ENCODE measurements at regions not wholly inside any gene's neighbourhood (a gene's known extent, or its start where the extent isn't known, plus 50 kb on each side); places are given as distances from the start of the nearest gene placed in this dataset.

DNA sequence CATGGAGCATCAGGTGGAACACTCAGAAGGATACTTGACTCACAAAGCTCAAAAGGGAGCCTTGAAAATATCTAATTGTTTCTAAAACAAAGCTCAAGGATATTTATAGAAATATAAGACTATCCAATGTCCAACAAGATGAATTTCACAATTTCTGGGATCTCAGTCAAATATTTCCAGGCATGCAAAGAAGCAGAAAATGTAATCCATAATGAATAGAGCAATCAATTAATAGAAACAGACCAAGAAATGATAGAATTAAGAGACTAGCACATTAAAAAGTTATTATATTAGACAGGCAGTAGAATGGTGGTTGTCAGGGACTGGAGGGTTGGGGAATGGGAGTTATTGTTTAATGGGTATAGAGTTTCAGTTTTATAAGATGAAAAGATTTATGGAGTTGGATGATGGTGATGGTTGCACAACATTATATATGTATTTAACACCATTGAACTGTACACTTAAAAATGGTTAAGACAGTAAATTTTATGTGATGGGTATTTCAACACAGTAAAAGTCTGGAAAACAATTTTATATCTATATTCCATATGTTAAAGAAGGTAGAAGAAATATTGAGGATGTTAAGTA is 189.9 kb upstream of the PIEZO2 start:
- H3K9me3 ChIP-seq: peaks cover 9% of the 10 kb centered on the region
- H3K4me3 ChIP-seq (ENCODE audit: low read depth in 1 of 2, low read length in 1 of 2): no peak overlapping the region
- no peaks in the 10 kb centered on the region for H3K4me1 ChIP-seq (ENCODE audit: control insufficient read depth in 1 of 2, insufficient read depth in 1 of 2, low read depth in 1 of 2, low read length in 1 of 2)
- TF ChIP-seq, protein P1, sequence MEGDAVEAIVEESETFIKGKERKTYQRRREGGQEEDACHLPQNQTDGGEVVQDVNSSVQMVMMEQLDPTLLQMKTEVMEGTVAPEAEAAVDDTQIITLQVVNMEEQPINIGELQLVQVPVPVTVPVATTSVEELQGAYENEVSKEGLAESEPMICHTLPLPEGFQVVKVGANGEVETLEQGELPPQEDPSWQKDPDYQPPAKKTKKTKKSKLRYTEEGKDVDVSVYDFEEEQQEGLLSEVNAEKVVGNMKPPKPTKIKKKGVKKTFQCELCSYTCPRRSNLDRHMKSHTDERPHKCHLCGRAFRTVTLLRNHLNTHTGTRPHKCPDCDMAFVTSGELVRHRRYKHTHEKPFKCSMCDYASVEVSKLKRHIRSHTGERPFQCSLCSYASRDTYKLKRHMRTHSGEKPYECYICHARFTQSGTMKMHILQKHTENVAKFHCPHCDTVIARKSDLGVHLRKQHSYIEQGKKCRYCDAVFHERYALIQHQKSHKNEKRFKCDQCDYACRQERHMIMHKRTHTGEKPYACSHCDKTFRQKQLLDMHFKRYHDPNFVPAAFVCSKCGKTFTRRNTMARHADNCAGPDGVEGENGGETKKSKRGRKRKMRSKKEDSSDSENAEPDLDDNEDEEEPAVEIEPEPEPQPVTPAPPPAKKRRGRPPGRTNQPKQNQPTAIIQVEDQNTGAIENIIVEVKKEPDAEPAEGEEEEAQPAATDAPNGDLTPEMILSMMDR (IDR thresholded peaks at IDR 0.05): no peak
- no peaks in the 10 kb centered on the region for H3K27me3 ChIP-seq
- no peak overlapping the region for H3K27ac ChIP-seq
- no peaks in the 10 kb centered on the region for H3K36me3 ChIP-seq

DNA sequence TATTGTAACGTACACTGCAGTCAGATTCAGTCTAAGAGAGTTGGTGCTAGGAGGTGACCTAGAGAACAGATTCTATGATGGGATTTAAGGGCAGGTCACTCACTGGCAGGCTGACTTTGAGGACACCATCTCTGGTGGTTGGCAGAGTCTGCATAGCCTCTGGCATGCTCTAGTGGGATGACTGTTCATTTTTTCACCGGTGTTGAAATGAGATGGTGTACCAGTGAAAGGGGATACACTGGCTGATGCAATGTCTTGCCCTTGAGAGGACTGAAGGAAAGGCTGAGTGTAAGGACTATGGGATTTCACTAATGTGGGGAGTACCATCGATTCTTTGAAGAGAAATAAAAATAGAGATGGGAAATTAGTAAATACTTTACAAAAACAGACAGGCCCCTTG is 186.9 kb upstream of the PIEZO2 start:
- Histone ChIP-seq H3K36me3 (no peaks in the 10 kb centered on the region), H3K27ac (no peak overlapping the region), H3K9me3 (no peaks in the 10 kb centered on the region), H3K4me3 (ENCODE audit: low read depth in 1 of 2, low read length in 1 of 2) (no peak overlapping the region), H3K27me3 (no peaks in the 10 kb centered on the region), H3K4me1 (ENCODE audit: control insufficient read depth in 1 of 2, insufficient read depth in 1 of 2, low read depth in 1 of 2, low read length in 1 of 2) (no peaks in the 10 kb centered on the region)
- TF ChIP-seq, protein P1 (IDR thresholded peaks at IDR 0.05): no peak

DNA sequence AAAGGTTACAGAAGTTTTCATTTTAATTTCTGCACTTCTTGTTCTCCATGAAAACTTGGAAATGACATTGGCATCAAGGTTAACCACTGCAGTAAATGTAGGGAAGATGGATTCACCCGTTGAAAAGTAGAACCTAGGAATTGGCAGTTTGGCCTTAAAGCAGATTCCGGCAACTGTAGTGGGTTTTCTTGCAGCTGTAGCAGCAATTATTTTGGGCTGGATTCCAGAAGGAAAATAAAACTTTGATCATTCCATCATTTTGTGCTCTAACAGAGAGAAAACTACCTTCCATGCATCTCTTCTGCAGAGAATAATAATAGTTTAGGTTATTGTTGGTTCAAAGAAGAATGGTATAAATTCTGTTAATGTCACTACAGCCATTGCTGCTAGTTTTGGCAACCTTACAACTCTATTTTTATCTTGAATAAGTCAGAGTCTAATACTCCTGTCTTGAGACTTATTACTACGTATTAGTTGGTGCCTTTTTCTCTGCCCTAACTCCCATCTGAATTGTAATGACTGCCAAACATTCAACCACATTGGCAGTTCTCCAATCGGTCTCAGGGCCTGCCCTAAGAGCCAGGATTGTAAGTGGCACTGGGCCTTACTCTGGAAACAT is 178.1 kb upstream of the PIEZO2 start:
- Histone ChIP-seq H3K36me3 (no peaks in the 10 kb centered on the region), H3K4me1 (ENCODE audit: control insufficient read depth in 1 of 2, insufficient read depth in 1 of 2, low read depth in 1 of 2, low read length in 1 of 2) (no peaks in the 10 kb centered on the region), H3K27ac (no peak overlapping the region), H3K9me3 (no peaks in the 10 kb centered on the region), H3K27me3 (no peaks in the 10 kb centered on the region), H3K4me3 (ENCODE audit: low read depth in 1 of 2, low read length in 1 of 2) (no peak overlapping the region)
- TF ChIP-seq, protein P1 (IDR thresholded peaks at IDR 0.05): no peak

DNA sequence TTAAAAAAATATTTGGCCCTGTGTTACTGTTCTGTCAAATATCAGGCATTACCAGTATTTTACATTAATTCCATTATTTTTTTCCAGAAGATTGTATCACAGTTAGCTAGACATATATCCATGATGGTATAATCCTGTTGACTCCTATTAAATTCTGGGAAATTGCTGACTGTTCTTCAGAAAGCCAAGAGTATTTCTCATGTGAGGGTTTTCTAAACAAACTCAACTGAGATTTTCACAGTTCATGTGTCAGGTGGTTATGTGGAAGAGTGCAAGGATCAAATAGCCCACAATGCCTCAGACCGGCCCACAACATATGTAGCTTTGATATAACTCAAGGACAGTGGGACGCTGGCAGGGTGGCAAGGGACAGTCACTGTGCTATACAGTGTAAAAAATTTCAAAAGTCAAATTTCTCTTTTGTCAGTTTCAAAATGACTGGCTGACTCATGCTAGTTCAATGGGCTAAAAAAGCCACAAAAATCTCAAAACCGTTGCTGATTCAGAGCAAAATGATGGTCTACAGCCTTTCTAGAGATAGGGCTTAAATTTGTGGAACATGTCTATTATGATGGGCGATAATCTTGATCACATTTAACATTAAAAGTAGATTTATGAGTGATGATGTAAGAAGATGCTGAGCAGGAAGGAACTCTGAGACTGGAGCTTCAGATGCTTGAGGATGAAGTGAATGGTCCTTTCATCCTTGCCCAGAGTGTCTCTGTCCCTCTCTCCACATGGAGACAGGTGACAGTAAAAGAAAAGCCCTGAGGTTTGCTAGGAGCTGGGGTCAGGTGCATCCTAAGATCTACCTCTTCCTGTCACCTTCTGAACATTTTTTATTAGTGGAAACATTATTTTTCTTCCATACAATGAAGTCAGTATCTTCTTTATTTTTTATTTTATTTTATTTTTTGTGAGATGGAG is 175.8 kb upstream of the PIEZO2 start:
- Histone ChIP-seq H3K4me3 (ENCODE audit: low read depth in 1 of 2, low read length in 1 of 2) (no peak overlapping the region), H3K27ac (no peak overlapping the region), H3K27me3 (peaks cover 12% of the 10 kb centered on the region), H3K4me1 (ENCODE audit: control insufficient read depth in 1 of 2, insufficient read depth in 1 of 2, low read depth in 1 of 2, low read length in 1 of 2) (no peaks in the 10 kb centered on the region), H3K9me3 (no peaks in the 10 kb centered on the region), H3K36me3 (no peaks in the 10 kb centered on the region)
- TF ChIP-seq, protein P1 (IDR thresholded peaks at IDR 0.05): no peak

DNA sequence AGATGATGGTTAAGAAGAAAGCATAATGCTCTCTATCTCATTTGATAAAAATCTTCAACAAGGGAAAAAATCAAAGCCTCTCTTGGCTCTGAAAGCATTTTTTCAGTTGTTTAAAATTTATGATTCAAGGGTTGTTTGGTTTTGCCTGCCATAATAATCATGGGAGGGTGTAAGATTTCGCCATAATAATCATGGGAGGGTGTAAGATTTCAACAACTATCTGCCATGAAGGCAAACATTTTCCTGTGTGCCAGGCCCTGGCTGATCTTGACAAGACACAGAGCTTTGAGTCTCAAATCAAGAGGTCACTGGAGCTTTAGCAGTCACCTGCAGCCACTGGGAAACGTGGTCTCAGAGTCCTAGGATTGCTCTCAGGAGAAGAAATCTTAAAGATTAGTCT is 175.1 kb upstream of the PIEZO2 start:
- Histone ChIP-seq H3K9me3 (no peaks in the 10 kb centered on the region), H3K36me3 (no peaks in the 10 kb centered on the region), H3K4me1 (ENCODE audit: control insufficient read depth in 1 of 2, insufficient read depth in 1 of 2, low read depth in 1 of 2, low read length in 1 of 2) (no peaks in the 10 kb centered on the region), H3K27ac (no peak overlapping the region), H3K4me3 (ENCODE audit: low read depth in 1 of 2, low read length in 1 of 2) (no peak overlapping the region), H3K27me3 (peaks cover 13% of the 10 kb centered on the region)
- TF ChIP-seq, protein P1 (IDR thresholded peaks at IDR 0.05): no peak

Data from neutrophil (primary cell).